ENCODE measurements at regions not wholly inside any gene's neighbourhood (a gene's known extent, or its start where the extent isn't known, plus 50 kb on each side); places are given as distances from the start of the nearest gene placed in this dataset.

- TF ChIP-seq, protein P1, sequence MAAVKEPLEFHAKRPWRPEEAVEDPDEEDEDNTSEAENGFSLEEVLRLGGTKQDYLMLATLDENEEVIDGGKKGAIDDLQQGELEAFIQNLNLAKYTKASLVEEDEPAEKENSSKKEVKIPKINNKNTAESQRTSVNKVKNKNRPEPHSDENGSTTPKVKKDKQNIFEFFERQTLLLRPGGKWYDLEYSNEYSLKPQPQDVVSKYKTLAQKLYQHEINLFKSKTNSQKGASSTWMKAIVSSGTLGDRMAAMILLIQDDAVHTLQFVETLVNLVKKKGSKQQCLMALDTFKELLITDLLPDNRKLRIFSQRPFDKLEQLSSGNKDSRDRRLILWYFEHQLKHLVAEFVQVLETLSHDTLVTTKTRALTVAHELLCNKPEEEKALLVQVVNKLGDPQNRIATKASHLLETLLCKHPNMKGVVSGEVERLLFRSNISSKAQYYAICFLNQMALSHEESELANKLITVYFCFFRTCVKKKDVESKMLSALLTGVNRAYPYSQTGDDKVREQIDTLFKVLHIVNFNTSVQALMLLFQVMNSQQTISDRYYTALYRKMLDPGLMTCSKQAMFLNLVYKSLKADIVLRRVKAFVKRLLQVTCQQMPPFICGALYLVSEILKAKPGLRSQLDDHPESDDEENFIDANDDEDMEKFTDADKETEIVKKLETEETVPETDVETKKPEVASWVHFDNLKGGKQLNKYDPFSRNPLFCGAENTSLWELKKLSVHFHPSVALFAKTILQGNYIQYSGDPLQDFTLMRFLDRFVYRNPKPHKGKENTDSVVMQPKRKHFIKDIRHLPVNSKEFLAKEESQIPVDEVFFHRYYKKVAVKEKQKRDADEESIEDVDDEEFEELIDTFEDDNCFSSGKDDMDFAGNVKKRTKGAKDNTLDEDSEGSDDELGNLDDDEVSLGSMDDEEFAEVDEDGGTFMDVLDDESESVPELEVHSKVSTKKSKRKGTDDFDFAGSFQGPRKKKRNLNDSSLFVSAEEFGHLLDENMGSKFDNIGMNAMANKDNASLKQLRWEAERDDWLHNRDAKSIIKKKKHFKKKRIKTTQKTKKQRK (IDR thresholded peaks at IDR 0.05; ENCODE audit: low read length): no peak
- TF ChIP-seq CEBPB (IDR thresholded peaks at IDR 0.05; ENCODE audit: borderline replicate concordance, low read depth, low read length): no peak
- no peak for TF ChIP-seq SKI (IDR thresholded peaks at IDR 0.05; ENCODE audit: partially characterized antibody)
- TF ChIP-seq DNMT3B (CRISPR knock-in tag; conservative IDR thresholded peaks at IDR 0.05): no peak
- TF ChIP-seq ZKSCAN1 (IDR thresholded peaks at IDR 0.05; ENCODE audit: low read length): no peak
- TF ChIP-seq NR2F2 (IDR thresholded peaks at IDR 0.05; ENCODE audit: borderline replicate concordance, low read depth): no peak
- TF ChIP-seq, protein P2, sequence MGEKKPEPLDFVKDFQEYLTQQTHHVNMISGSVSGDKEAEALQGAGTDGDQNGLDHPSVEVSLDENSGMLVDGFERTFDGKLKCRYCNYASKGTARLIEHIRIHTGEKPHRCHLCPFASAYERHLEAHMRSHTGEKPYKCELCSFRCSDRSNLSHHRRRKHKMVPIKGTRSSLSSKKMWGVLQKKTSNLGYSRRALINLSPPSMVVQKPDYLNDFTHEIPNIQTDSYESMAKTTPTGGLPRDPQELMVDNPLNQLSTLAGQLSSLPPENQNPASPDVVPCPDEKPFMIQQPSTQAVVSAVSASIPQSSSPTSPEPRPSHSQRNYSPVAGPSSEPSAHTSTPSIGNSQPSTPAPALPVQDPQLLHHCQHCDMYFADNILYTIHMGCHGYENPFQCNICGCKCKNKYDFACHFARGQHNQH (CRISPR knock-in tag; IDR thresholded peaks at IDR 0.05): no peak
- no peak for TF ChIP-seq GLMP (CRISPR knock-in tag; IDR thresholded peaks at IDR 0.05; ENCODE audit: borderline replicate concordance)
- no peak for TF ChIP-seq SAP130 (CRISPR knock-in tag; IDR thresholded peaks at IDR 0.05; ENCODE audit: low read depth)
- TF ChIP-seq SP140L (CRISPR knock-in tag; IDR thresholded peaks at IDR 0.05; ENCODE audit: borderline replicate concordance): no peak
These were observed 287.9 kb upstream of the SEMA6D start (continued) for GRCh38 chr15:47429376-47429775.
